NCI-H345 treated with DMSO at 0.1 percent for 48 hours (cell line): ENCODE measurements at regions not wholly inside any gene's neighbourhood (a gene's known extent, or its start where the extent isn't known, plus 50 kb on each side); places are given as distances from the start of the nearest gene placed in this dataset.
"Not testable (repeated sequence)": the region's sequence is repeated elsewhere in the genome, so short reads cannot be mapped to it uniquely, and the experiment has no call there.

Experiments used
- DNase-seq: peaks from one replicate; lab custom pipeline; 2025; ENCODE audit not compliant: unreplicated experiment; lab: John Stamatoyannopoulos, UW

DNA sequence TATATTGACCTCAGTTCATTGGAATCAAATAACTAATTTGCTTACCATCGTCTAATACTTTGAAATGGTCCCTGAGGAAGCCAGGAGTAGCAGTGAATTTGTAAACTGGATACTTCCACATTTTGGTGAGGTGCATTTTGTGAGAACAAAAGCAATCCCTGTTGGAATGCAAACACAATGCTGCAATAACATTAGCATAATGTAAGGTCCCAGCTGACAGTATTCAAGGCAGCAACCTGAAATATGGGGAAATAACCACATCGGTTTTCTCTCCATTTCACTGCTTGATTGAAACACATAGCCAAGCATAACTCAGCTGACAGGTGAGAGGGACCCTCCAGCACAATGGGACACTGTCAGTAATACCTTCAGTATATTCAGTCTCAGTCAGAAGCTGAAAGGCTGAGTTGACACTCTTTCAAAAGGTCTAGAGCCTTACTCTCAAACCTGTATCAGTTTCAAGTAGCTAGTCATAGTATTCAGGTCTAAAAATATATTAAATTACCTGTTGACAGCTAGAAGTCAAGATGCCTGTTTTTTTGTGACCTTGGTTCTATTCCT is 1311.9 kb upstream of the NRXN1 start:
- no peak for DNase-seq

DNA sequence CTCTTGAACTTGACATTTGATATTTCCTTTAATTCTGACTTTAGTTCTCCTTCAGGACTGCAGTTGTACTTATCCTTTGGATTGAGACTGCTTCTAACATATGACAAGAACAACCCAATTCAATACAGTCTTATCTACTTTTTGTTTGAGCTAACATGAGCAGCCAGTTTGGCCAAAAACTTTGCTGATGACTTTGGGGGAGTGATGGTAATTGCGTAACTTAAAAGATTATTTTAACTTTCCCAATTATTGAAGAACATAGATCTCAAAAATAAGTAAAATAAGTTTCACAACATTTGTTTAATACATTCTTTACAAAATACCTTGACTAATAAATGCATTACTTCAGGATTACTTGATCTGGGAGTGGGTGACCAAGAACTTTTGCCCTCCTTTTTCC is 1311.1 kb upstream of the NRXN1 start:
- no peak for DNase-seq

DNA sequence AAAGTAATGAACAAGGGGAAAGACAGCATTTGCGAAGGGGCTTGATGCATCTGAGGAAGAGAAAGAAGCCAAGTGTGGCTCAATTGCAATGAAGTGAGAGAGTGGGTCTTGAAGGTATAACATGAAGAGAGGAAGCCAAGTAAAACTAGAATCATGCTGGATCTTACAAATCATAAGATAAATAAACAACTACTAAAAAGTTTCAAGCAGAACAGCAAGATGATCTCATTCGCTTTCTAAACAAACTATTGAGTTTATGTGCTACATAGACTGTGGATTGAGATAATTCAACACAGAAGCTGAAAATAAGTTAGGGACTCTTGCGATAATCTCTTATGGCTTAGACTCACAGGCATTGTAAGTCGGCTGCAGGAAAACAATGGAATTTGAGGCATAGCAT is 1310.5 kb upstream of the NRXN1 start:
- DNase-seq, result no peak

DNA sequence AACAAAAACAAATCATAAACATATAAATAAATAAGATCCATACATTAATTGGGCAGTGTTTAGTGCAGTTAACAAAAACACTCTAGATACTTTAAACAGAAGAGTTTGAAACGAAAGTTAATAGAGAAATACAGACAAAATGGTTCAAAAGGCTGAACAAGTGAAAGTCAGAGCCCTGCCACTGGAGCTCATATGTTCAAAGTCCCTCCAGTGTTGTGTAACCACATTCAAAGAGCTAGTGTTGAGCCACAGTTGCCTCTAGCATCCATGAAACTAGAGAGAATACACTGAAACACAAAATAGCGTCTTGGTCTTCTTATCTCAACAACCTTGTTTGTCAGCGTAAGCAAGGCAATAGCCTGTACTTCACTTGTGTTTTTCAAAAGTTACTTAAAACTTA is 1309.8 kb upstream of the NRXN1 start:
- DNase-seq, result no peak

DNA sequence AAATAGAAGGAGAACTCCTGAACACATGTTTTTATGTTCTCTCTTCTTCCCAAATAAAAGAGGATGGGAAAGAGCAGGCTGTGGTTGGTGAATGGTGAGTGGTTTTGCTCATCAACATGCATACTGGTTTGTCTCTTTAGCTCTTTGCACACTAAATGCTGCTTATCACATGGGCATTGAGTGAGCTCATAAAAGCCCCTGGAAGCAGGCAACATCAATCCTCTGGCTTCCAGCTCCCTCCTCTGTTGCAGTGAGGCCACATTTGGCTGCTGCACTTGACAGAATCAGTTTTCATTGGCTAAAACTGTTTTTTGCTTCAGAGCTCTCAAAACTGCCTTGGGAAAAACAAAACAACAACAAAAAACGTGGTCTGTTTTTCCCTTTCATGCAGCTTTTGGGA is 1308.2 kb upstream of the NRXN1 start:
- no peak for DNase-seq

DNA sequence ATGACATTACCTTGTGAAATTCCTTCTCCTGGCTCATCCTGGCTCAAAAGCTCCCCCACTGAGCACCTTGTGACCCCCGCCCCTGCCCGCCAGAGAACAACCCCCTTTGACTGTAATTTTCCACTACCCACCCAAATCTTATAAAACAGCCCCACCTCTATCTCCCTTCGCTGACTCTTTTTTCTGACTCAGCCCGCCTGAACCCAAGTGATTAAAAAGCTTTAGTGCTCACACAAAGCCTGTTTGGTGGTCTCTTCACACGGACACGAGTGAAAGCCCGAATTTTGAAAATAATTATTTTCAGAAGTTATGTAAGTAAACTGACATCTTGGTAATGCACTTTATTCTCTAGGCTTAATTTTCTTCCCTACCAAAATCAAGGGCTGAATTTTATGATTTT is 1305.9 kb upstream of the NRXN1 start:
- not testable (repeated sequence) for DNase-seq

DNA sequence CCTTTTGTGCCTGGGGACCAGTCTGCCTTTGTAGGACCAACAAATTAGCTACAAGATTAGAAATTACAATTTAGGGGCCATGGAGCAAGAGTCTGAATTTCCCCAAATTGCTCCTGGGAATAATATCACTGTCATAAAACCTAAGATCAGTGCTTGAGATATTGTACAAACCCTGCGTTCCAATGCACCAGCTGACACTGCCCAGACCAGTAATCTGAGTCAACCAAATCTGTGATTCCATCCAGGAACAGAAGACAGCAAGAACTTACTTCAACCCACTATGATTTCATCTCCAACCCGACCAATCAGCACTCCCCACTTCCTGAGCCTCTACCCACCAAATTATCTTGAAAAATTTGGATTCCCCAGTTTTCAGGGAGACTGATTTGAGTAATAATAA is 1305.0 kb upstream of the NRXN1 start:
- DNase-seq, result no peak

DNA sequence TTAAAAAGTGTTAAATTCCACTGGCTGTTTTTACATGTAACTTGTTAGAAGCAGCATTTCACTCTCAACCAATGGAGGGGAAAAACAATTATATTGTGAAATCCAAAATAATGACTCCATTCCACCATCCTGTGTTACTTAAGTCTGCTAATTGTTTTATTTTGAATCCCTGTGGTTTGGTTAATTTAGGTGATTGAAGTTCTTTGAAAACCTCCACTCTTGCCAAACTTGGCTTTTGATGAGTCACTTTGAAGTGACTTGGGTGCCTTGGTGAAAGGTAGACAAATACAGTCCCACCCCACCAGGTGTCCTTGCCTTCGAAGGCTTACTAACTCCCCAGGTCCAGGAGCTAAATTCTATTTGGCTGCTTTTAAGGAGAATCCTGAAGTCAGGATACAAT is 1303.8 kb upstream of the NRXN1 start:
- no peak for DNase-seq

DNA sequence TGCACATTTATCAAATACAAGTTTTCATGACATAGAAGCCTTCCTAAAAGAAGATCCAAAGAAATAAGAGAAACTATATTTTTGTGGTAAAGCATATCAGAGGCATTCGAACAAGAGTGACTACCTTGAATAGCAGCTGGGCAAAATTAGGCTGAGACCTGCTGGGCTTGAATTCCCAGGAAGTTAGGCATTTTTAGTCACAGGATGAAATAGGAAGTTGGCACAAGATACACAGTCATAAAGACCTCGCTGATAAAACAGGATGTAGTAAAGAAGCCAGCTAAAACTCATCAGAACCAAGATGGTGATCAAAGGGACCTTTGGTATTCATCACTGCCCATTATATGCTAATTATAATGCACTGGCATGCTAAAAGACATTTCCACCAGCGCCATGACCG is 1302.3 kb upstream of the NRXN1 start:
- DNase-seq, result no peak

DNA sequence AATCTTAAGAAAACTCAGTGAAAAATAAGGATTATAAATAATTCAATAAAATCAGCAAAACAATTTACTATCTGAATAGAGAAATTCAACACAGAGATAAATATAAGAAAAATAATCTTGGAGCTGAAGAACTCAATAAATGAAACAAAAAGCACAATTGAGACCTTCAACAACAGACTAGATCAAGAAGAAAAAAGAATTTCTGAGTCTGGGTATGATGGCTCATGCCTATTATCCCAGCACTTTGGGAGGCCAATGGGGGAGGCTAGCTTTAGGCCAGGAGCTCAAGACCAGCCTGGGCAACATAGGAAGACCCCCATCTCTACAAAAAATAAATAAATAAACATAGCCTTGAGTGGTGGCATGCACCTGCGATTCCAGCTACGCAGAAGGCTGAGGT is 1295.7 kb upstream of the NRXN1 start:
- DNase-seq, result no peak

DNA sequence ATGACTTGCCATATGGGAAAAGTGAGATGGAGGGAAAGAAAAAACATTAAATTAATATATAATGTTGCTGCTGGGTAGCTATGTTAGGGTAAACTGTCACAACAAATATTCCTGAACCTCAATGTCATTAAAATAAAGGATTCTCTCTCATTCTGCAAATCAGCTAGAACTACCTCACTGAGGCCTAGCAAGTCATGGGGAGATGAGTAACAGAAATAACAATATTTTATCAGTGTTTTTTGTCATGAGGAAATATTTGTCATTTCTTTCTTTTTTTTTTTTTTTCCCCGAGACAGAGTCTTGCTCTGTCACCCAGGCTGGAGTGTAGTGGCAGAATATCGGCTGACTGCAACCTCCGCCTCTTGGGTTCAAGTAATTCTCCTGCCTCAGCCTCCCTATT is 1282.3 kb upstream of the NRXN1 start:
- DNase-seq, result no peak

DNA sequence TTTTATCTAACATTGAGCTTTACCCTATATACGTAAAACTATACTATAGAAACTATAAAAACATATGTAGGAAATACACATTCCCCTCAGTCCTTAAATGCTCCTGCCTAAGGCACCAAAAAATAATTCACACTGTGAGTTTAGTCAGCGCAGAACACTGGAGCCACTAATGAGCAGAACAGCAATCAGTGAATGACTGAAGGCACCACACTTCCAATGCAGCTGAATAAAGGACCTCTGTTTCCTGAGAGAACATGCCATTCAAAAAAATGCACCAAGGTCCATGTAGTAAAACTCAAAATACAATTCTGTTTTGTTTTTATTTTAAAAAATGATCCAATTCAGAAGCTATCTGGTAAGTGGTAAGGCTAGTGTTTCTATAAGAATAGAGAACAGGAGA is 1280.6 kb upstream of the NRXN1 start:
- DNase-seq, result no peak

DNA sequence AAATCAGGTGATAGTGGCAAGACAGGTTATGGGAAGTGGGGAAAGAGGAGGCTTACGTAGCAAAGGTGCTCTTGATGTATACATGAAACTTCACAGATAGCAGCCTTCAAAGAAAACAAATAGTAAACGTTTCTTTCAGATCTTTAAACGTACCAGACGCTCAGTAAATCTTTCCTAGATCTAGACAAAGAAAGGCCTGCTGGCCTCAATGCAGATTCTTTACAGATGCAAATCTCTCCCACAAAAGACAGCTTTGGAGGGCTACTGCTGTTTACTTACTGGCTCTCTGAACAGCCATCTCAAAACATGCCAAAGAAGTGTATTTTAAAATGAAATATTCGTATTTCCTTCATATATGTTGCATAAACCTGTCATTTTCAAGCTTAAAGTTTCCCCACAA is 1279.9 kb upstream of the NRXN1 start:
- DNase-seq, result peak; percentile 14

DNA sequence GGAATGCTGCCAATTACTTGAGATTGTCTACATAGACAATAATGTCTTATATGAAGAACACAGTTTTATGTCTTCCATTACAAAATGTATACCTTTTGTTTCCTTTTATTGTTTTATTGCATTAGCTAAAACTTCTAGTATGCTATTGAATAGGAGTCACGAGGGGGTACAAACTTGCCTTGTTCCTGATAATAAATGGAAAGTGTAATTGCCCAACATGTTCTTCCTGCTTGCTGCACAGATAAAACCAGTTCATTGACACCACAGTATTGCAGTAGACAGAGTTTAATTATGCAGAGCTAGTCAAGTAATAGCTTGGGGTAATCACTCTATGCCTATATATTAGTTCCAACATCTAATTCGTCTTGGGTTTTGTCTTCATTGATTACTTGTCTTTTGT is 1276.2 kb upstream of the NRXN1 start:
- DNase-seq, result no peak

DNA sequence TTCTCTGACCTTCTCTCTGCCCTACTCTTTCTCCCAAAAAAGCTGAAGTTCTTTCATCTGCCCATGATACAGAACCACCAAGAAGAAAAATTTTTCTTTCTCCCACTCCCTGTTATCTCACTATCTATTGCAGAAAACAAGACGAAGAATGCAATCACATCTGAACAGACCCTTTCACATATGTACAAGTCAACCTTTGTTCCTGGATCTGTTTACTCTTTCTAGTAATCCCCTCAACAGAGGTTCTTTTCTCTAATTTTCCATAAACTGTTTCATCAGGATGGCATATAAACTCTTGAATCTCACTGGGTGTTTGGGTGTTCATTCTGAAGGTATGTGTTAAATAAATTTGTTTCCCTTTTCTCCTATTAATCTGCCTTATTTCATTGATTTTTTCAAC is 1262.7 kb upstream of the NRXN1 start:
- no peak for DNase-seq

DNA sequence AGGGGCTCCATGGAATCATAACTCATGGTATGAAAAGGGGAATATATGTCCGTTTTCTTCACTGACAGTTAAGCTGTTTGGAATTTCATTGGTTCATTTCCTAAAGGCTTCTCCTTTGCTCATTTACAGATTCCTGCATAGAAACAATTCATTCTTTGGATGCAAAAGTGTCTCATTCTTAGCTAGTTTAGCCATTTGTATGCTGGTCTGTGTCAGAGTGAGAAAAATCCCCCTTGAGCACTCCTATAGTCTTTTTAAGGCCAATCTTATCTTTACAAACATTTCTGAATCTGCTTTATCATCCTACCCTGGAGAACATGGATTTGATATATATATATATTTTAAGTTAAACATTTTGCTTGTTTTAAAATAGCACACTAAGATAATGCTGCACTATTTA is 1260.9 kb upstream of the NRXN1 start:
- DNase-seq, result no peak

DNA sequence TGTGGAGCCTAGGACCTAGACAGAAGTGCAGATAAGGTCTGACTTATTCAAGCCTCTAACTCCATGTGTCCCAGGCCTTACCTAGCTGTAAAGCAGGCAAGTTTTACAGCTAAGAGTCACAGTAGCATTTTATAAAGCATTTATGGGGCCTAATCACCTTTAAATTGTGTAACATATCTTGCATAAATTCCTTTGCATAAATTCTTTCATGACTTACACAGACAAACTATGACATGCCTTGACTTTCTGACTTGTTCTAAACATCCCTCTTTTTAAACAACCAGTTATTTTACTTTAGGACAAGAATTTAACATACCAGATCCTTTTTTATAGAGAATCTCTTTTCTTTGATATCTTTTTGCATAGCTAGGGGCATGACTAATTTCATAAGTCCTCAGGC is 1257.8 kb upstream of the NRXN1 start:
- DNase-seq, result no peak

DNA sequence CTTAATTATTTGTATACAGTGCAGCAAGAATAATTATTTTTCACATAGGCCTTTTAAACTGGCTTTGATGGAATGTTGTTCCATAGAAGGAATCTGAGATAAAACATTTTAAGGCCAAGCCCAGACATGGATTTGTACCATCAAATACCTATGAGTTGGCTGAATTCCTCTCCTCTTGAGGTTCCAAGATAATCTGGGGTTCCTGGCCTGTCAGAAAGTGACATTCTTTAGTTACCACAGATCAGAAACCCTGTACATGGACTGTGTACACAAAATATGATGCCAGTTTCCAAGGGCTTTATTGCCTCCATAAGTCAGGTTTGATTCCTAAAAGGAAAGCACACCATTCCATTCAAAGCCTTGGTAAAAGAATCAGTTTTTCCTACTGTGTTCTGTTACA is 1256.7 kb upstream of the NRXN1 start:
- no peak for DNase-seq

DNA sequence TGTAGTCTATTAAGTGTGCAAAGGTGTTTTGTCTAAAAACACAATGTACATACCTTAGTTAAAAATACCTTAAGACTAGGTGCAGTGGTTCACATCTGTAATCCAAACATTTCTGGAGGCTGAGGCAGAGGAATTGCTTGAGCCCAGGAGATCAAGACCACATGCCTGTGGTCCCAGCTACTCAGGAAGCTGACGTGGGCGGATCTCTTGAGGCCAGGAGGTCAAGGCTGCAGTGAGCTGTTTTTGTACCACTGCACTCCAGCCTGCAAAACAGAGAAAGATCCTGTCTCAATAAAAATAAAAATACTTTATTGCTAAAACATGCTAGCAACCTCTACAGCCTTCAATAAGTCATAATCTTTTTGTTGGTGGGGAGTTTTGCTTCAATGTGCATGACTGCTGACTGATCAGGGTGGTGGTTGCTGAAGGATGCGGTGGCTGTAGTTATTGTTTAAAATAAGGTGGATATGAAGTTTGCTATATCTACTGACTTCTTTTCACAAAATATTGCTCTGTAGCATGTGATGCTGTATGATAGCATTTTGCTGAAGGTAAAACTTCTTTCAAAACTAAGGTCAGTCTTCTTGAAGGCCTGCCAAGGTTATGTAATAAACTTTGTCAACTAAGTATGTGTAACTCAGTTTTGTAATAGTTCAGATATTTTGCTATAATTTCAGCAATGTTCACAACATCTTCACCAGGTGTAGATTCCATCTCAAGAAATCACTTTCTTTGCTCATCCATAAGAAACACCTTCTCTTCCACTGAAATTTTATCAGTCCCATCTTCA is 1238.0 kb upstream of the NRXN1 start:
- no peak for DNase-seq

DNA sequence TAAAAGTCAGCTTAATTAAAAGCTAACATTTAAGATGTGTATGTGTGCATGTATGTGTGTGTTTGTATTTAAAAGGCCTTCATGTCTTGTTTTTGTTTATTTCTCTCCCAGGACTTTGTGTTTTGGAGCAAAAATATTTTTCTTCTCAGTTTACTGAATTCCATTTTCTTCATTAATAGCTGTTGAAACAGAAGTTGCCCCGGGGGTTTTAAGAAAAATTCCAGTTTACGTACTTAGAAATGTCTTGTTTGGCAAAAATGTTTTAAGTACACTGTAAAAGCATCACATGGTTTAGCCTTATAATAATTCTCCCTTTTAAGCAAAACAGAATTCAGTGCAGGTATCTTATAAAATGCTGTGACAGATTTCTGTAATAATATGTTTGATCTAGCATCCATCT is 1233.0 kb upstream of the NRXN1 start:
- no peak for DNase-seq

DNA sequence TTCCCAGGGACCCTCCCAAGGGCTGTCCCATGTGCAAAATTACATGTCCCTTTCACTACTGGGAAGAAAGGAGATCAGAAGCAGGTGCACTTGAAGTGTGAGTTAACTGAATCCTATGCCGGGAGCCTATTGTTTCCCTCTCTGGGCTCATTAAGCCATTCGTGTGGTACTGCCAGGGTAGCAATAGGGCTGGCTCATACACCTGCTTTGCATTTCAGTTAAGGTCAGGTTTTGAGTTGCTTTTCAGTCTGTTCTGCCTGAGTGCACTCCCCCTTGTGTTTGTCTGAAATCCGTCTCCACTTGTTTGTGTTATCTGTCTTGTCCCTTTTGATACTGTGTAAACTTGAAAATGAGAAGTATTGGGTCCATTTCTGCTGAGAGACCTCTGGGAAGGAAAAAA is 1232.6 kb upstream of the NRXN1 start:
- DNase-seq, result peak; percentile 49

DNA sequence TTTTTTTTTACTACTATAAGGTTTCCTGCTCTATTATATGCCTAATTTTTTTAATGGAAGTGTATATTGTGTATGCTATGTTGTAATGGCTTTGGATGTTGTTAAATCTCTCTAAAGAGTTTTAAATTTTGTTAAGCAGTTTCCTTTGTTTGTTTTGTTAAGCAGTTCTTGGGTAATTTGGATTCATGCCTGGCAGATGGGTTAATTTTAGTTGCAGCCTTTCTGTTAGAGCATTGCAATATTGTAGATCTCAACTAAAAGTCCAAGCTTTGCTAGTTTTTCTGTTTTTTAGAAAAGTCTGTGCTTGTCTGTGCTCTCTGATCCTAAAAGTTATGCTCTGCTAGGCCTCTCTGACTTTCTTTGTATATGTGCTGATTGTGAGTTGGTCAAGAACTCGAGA is 1229.0 kb upstream of the NRXN1 start:
- no peak for DNase-seq

DNA sequence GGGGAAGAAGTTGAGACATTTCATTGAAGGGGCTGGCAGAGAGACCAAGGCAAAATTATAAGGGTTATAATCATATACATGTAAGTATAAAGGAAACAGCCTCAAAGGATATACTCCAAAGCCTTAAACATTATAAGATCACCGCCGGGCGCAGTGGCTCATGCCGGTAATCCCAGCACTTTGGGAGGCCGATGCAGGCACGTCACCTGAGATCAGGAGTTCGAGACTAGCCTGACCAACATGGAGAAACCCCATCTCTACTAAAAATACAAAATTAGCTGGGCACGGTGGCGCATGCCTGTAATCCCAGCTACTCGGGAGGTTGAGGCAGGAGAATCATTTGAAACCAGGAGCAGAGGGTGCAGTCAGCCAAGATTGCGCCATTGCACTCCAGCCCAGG is 1227.0 kb upstream of the NRXN1 start:
- DNase-seq, result not testable (repeated sequence)
